ENCODE measurements at regions not wholly inside any gene's neighbourhood (a gene's known extent, or its start where the extent isn't known, plus 50 kb on each side); places are given as distances from the start of the nearest gene placed in this dataset.
"Not testable (repeated sequence)": the region's sequence is repeated elsewhere in the genome, so short reads cannot be mapped to it uniquely, and the experiment has no call there.

DNA sequence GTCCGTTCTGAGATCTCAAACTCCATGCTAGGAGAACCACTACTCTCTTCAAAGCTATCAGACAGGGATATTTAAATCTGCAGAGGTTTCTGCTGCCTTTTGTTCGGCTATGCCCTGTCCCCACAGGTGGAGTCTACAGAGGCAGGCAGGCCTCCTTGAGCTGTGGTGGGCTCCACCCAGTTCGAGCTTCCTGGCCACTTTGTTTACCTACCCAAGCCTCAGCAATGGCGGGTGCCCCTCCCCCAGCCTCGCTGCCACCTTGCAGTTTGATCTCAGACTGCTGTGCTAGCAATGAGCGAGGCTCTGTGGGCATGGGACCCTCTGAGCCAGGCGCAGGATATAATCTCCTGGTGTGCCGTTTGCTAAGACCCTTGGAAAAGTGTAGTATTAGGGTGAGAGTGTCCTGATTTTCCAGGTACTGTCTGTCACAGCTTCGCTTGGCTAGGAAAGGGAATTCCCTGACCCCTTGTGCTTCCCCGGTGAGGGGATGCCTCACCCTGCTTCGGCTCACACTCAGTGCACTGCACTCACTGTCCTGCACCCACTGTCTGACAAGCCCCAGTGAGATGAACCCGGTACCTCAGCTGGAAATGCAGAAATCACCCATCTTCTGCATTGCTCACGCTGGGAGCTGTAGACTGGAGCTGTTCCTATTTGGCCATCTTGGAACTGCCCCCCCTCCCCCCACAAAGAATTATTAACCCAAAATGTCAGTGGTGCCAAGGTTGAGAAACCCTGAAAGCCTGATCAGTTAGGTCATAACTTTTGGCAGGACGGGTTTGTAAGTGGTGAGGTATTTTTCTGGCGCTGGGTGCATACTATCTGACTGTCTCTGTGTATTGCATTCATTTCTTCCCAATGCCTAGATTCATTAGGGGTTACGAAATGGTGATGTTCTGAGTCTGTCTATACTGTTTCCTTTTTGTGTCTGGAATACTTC, 181.4 kb downstream of the TEX29 start:
- DNase-seq: not testable (repeated sequence)

GRCh38 chr13:111502957-111503356, 182.5 kb downstream of the TEX29 start:
- no peak for DNase-seq

DNA sequence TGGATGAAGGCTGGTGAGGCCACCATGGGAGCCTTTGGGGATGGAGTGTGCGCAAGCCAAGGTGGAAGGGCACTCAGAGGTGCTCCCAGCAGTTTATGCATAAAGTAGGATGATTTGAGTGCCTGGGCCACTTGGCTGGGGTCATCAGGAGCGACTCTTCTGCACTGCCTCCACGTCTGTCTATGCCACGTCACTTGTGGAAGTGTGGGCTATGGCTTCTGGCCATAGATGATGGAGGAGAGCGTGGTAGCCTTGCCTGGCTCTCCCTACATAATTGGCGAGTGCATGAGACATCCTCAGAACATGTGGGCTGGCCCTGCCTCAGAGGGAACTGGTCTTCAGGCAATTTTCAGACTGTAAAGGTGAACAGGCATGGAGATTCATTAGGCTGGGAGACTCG, 182.9 kb downstream of the TEX29 start:
- DNase-seq: no peak

GRCh38 chr13:111503905-111504695, 183.7 kb downstream of the TEX29 start:
- DNase-seq: no peak

GRCh38 chr13:111505175-111505777, 184.8 kb downstream of the TEX29 start:
- DNase-seq: no peak

DNA sequence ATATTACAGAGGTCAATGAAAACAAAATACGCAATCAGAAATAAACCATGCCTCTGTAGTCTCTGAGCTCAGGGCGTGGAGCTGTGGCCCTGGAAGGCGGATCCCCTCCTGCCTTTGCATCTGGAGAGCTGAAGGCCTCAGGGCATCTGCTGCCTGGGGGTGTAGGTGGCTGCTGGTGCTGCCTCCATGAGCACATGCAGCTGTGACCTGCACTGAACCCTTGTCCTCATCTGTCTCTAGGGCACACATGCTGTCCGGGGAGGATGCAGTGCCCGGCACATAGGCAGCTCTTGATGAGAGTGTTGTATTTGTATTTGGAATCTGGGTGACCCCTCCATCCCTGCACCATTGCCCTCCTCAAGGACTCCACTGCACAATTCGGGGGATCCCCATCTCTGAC, 185.7 kb downstream of the TEX29 start:
- DNase-seq: no peak

- DNase-seq: no peak
These were observed 186.2 kb downstream of the TEX29 start for GRCh38 chr13:111506621-111507020.

GRCh38 chr13:111508164-111508870, 187.9 kb downstream of the TEX29 start:
- DNase-seq: no peak

DNA sequence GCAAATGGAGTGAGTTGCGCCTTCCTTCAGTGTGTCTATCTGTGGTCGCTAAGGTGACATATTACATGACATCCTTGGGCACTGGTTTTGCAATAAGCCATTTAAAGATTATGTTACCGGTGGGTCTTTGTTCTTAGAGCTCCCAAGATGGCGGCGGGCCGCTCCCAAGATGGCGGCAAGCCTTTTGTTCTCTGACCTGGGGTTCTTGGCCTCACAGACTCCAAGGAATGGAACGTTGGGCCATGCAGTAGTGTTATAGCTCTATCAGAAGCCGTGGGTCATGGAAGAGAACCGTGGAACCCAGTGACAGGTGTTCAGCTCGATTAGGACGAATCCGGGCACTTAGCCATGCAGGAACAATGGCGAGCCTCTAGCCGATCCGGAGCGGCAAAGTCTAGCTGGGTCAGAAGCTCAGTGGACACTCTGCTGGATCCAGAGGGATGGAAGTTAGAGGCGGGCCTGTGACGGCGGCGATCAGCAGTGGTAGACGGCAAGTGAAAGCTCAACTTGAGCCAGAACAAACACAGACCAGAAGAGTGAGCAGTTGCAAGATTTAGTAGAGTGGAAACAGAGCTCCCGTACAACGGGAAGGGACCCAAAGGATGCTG, 188.6 kb downstream of the TEX29 start:
- DNase-seq: no peak

DNA sequence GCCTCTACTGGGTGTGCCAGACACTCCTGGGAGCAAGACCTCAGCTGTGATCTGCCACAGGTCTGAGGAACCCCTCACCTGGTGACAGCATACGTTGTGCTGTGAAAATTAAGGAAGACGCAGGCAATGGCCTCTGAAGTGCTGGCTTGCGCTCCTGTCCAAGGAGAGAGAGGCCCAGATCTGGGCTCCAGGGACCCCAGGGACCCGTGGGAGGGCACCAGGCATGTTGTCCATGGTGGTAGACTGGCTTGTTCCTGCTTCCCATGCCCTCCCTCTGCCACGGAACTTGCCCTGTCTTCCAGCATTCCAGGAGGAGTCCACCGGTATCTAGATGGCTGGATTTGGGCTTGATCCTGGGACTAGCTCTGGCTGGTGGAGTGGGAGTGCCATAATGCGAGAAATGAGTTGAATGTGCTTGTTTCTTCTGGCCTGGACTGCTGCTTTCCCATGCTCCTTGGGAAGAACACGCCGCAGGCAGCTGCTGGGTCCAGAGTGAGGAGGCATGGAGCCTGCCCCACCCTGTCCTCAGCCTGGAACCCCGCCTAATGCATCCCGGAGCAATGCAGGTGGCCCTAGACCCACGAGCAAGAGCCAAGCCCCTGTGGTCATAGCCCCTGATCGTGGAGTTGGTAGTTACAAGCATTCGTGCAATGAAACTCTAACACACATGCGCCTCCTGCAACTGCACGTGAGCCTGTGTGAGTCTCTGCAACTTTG, 190.2 kb downstream of the TEX29 start:
- no peak for DNase-seq

- no peak for DNase-seq
These were observed 190.8 kb downstream of the TEX29 start for GRCh38 chr13:111511219-111511732.

DNA sequence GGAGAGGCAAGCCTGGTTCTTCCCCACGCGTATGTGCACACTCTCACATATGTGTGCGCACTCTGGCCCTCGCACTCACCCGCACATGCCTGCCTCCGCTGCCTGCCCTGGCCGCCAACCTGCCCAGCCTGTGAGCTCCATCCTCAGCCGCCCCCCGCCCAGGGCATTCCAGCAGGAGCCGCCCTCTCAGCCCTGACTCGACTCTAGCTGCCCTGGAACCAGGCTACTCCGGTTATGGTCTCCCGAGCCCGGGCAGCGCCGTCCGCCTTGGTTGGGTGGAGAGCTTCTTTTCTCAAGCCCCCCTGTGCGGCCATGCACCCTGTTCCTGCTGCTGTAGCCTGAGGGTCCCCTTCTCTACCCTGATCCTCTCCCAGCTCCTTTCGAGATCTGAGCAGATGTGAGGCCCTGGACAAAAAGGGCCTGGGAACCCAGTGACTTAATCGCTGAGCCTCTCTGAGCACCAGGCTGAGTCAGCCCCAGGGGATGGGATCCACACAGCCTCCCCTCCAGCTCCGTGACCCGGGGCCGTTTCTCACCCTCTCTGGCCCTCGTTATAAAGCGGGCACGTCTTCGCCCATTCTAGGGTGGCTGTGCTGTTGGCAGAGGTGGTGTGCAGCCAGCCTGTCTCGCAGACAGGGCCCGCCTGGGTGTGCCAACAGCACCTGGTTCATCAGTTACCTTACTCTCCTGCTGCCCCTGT, 191.5 kb downstream of the TEX29 start:
- no peak for DNase-seq

- no peak for DNase-seq
These were observed 192.3 kb downstream of the TEX29 start for GRCh38 chr13:111512707-111513106.

- DNase-seq: no peak
These were observed 193.5 kb downstream of the TEX29 start for GRCh38 chr13:111513766-111514609.

- no peak for DNase-seq
These were observed 194.3 kb downstream of the TEX29 start for GRCh38 chr13:111514610-111515306.

GRCh38 chr13:111515307-111515617, 194.8 kb downstream of the TEX29 start:
- DNase-seq: no peak

- no peak for DNase-seq
These were observed 195.2 kb downstream of the TEX29 start for GRCh38 chr13:111515635-111516034.

DNA sequence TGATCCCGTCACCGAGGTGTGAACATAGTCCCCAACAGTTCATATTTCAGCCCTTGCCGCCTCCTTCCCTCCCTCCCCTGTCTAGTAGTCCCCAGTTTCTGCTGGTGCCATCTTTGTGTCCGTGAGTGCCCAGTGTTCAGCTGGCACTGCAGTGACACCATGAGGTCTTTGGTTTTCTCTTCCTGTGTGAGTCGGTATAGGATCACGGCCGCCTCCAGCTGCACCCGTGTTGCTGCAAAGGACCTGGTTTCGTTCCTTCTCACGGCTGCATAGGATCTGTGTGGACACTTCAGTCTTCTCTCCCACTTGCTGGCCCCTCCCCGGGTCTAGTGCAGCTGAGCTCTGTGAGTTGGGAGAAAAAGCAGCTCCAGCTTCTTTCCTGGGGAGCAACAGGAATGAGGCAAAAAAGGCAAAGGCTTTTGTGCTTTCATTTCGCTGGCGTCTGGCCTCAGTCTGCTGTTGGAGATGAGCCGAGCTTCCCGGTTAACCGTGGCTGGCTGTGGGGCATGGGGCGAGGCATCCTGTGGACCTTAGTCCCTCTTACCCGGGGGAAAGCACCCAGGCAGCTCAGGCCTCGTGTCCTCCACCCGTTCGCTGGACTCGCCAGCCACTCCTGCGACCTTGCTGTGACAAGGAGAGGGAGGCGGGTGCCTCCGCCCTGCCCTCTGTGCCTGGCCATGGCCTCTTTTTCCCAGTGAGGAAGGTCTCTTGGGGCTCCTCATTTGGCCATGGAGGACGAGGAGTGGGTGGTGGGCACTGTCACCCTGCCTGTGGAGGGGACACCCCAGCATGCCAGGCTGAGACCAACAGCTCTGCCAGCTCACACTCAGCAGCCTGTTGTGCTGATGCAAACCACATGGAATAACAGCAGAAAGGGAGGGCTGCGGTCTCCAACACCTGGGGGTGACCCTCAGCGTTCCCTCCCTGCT, 196.5 kb downstream of the TEX29 start:
- DNase-seq: no peak
